ENCODE measurements at regions not wholly inside any gene's neighbourhood (a gene's known extent, or its start where the extent isn't known, plus 50 kb on each side); places are given as distances from the start of the nearest gene placed in this dataset.

GRCh38 chr16:55043499-55043898 is 112.8 kb downstream of the IRX5 start:
- TF ChIP-seq CTCF (conservative IDR thresholded peaks at IDR 0.05 in 1 of 2, IDR thresholded peaks at IDR 0.05 in 1 of 2; ENCODE audit: extremely low read depth in 1 of 2, insufficient read depth in 1 of 2, low read depth in 1 of 2, low read length in 2 of 2) (no peak), EZH2 (IDR thresholded peaks at IDR 0.05; ENCODE audit: borderline replicate concordance, low read length) (no peak)
